Transverse colon (tissue), 4 donors: ENCODE measurements at regions not wholly inside any gene's neighbourhood (a gene's known extent, or its start where the extent isn't known, plus 50 kb on each side); places are given as distances from the start of the nearest gene placed in this dataset.

Experiments
- DNase-seq: peaks from one replicate; pipeline ENCODE4 v3.0.0-alpha.2; 2019
- H3K27ac ChIP-seq, 4 donors: fragments of 200-600 bp; sonication (generic); 2 replicates each; pipeline ENCODE4 v1.5.1; 2016 to 2018; ENCODE audit warnings: inconsistent platforms in 4 of 4
- H3K27me3 ChIP-seq: fragments of 200-600 bp; sonication (generic); 2 replicates; pipeline ENCODE4 v1.5.1; 2017; ENCODE audit warnings: inconsistent platforms
- H3K36me3 ChIP-seq, 4 donors: fragments of 200-600 bp; sonication (generic); 2 replicates each; pipeline ENCODE4 v1.5.1; 2017 to 2019; ENCODE audit warnings: inconsistent platforms in 4 of 4
- H3K4me1 ChIP-seq, 4 donors: fragments of 200-600 bp; sonication (generic); 2 replicates each; pipeline ENCODE4 v1.5.1; 2017 to 2020; ENCODE audit warnings: inconsistent platforms in 4 of 4
- H3K4me3 ChIP-seq, 4 donors: fragments of 200-600 bp; sonication (generic); 1 replicate in 1 of 4; 2 replicates in 3 of 4; pipeline versions ENCODE4 v1.5.1 to v1.6.1; 2017 to 2019; ENCODE audit warnings: inconsistent platforms in 4 of 4
- H3K9me3 ChIP-seq, 2 donors: fragments of 200-600 bp; sonication (generic); 2 replicates each; pipeline ENCODE4 v1.5.1; 2017 to 2019; ENCODE audit warnings: inconsistent platforms in 2 of 2
- CTCF ChIP-seq, 5 experiments: fragments of 200-600 bp in 3 of 5; fragments of 450-650 bp in 2 of 5; sonication (generic) in 3 of 5; IDR thresholded peaks; 1 replicate in 2 of 5; 2 replicates in 3 of 5; pipeline ENCODE4 v1.5.1; 2016 to 2017; ENCODE audit warnings: antibody characterized with exemption in 5 of 5, inconsistent platforms in 3 of 5, mild to moderate bottlenecking in 2 of 5, moderate library complexity in 1 of 5
- EP300 ChIP-seq: sonication (generic); formaldehyde crosslinking; IDR thresholded peaks from one replicate; pipeline ENCODE4 v1.6.1; 2017; ENCODE audit warnings: antibody characterized with exemption, low read depth
- POLR2A ChIP-seq: fragments of 450-650 bp; IDR thresholded peaks from one replicate; pipeline ENCODE4 v1.6.1; 2016; ENCODE audit warnings: antibody characterized with exemption, mild to moderate bottlenecking, moderate library complexity
- POLR2AphosphoS5 ChIP-seq, 3 donors: sonication (generic); formaldehyde crosslinking; IDR thresholded peaks; one replicate each; pipeline ENCODE4 v1.6.1; 2016; ENCODE audit warnings: antibody characterized with exemption in 3 of 3
- WGBS, 2 donors: methylation state at CpG; one replicate each; pipeline ENCODE4 v1.1.5; 2018; ENCODE audit warnings: low coverage in 1 of 2; 5-methylcytosine and 5-hydroxymethylcytosine counted together
- in situ Hi-C, 4 donors: fragments of 200-750 bp; cut with MboI; loops; one replicate each; pipeline versions ENCODE4 v1.15.0 to v1.15.1; 2017; ENCODE audit warnings: low sequenced_read_pairs in 3 of 4, low pct_ligation_motif_present in 1 of 4, low pct_unique_long_range_greater_than_20kb in 1 of 4
- intact Hi-C: fragments of 100-400 bp; cut with DNase I; formaldehyde crosslinking; loops from one replicate; pipeline ENCODE4 v1.15.1; 2023; ENCODE audit warnings: low total_unique reads

DNA sequence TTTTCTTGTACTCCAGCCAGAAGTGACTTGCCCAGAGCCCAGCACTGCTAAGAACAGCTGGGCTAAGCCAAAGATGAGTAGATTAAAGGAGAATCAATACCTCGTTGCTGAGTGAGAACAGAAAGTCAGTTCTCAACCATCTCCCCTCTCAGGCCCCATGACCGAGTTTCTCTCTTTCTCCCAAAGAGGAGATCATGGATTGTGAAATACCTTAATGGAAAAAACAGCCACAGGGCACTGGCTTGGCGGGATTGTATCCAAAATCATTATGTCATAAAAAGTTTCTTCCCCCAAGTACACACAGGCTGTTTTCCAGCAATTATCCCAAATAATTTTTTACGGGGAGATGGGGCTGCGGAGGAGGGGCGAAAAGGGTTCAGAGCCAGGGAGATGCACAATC is 111.8 kb upstream of the TMEM45B start:
- Histone ChIP-seq H3K4me3 (no peak overlapping the region), H3K36me3 (no peaks in the 10 kb centered on the region), H3K27me3 (no peaks in the 10 kb centered on the region), H3K27ac (no peak overlapping the region), H3K4me1 (no peaks in the 10 kb centered on the region), H3K9me3 (no peaks in the 10 kb centered on the region)
- TF ChIP-seq CTCF (IDR thresholded peaks at IDR 0.05) (no peak), POLR2A (no peak), EP300 (no peak), POLR2AphosphoS5 (IDR thresholded peaks at IDR 0.05) (no peak)
- intact Hi-C loops (no loop called here), in situ Hi-C loops (loop anchor here in 2 of 4 donors (25.0 kb wide), 2 partner anchors 342 to 592 kb away; no protein-coding TSS in a partner anchor)
- DNase-seq: no peak
- 51 to 56% methylated on average over 4 to 6 of the region's 6 CpGs for WGBS, 2 donors

DNA sequence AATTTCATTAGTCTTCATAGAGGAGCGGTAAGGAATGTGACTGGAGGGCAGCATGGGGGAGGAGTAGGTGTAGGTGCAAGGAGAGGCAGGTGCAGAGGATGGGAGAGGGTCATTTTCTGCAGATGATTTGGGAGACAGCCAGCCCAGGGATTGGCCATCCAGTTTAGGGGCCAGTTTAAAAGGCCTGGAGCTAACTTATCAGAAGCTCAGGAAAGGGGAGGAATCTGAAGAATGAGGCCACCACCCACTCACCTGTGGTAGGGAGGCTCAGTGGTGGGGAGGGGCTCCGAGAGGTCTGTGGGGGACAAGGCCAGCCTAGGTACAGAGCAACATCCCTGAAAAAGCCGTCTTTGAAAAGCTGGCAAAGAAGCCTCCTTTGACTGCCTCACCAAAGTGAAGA is 110.8 kb upstream of the TMEM45B start:
- intact Hi-C loops: no loop called here

GRCh38 chr11:129705341-129705740 is 110.3 kb upstream of the TMEM45B start:
- TF ChIP-seq CTCF (IDR thresholded peaks at IDR 0.05) (no peak), POLR2A (no peak), POLR2AphosphoS5 (IDR thresholded peaks at IDR 0.05) (no peak), EP300 (no peak)
- WGBS, 2 donors: 78 to 88% methylated on average over 5 to 8 of the region's 8 CpGs
- Histone ChIP-seq H3K27ac (no peak overlapping the region), H3K9me3 (no peaks in the 10 kb centered on the region), H3K36me3 (no peaks in the 10 kb centered on the region), H3K4me1 (no peaks in the 10 kb centered on the region), H3K4me3 (no peak overlapping the region), H3K27me3 (no peaks in the 10 kb centered on the region)
- in situ Hi-C loops: loop anchor here in 2 of 4 donors (25.0 kb wide), 2 partner anchors 343 to 593 kb away; no protein-coding TSS in a partner anchor
- no peak for DNase-seq
- intact Hi-C loops: no loop called here

More for the DNA sequence above, 110.8 kb upstream of the TMEM45B start:
- Histone ChIP-seq H3K36me3 (no peaks in the 10 kb centered on the region), H3K27me3 (no peaks in the 10 kb centered on the region), H3K4me3 (no peak overlapping the region), H3K27ac (no peak overlapping the region), H3K9me3 (no peaks in the 10 kb centered on the region), H3K4me1 (no peaks in the 10 kb centered on the region)
- in situ Hi-C loops: loop anchor here in 2 of 4 donors (25.0 kb wide), 2 partner anchors 343 to 593 kb away; no protein-coding TSS in a partner anchor
- DNase-seq: no peak
- WGBS, 2 donors: 75 to 78% methylated on average over 3 of the region's 3 CpGs
- TF ChIP-seq EP300 (no peak), POLR2A (no peak), CTCF (IDR thresholded peaks at IDR 0.05) (no peak), POLR2AphosphoS5 (IDR thresholded peaks at IDR 0.05) (no peak)

DNA sequence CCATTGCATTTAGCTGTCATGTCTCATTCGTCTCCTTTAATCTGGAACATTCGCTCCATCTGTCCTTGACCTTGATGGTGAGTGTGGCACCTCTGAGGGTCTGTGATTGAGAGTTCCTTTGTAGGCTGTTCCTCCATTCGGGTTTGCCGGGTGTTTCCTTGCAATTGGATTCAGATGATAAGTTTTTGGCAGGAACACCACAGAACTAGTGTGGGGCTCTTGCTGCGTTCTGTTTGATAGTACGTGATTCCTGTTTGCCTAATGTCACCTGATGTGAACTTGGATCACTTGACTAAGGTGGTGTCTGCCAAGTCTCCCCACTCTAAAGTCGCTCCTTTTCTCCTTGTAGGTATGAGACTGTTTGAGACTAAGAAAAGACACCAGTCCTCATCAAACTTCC is 109.7 kb upstream of the TMEM45B start:
- no peaks in the 10 kb centered on the region for H3K9me3 ChIP-seq
- WGBS, 2 donors: 73 to 78% methylated on average over 7 of the region's 7 CpGs
- H3K4me3 ChIP-seq: no peak overlapping the region
- H3K36me3 ChIP-seq: no peaks in the 10 kb centered on the region
- H3K27me3 ChIP-seq: no peaks in the 10 kb centered on the region
- no peak for DNase-seq
- intact Hi-C loops (no loop called here), in situ Hi-C loops (loop anchor here in 2 of 4 donors (25.0 kb wide), 2 partner anchors 344 to 594 kb away; no protein-coding TSS in a partner anchor)
- TF ChIP-seq EP300 (no peak), CTCF (IDR thresholded peaks at IDR 0.05) (no peak), POLR2A (no peak), POLR2AphosphoS5 (IDR thresholded peaks at IDR 0.05) (no peak)
- H3K4me1 ChIP-seq: no peaks in the 10 kb centered on the region
- H3K27ac ChIP-seq: no peak overlapping the region
